ENCODE measurements at regions not wholly inside any gene's neighbourhood (a gene's known extent, or its start where the extent isn't known, plus 50 kb on each side); places are given as distances from the start of the nearest gene placed in this dataset.

DNA sequence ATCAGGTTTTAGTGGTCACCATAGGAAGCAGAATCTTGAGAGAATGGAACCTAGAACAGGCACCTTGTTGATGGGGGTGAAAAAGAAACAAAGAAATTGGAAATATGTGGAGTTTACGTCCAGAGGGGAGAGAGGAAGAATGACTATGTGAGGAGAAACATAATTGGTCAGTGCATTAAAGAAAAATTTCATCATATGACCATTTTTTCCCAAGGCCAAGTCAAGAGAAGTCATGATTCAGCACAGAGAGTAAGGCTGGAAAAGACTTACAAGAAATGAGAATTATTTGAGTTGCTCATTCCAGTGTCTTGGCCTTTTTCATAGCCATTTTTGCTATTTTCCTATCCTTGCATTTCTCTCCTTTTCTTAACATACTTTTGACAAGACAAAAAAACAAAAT is 421.7 kb downstream of the EFNB2 start:
- no peak for TF ChIP-seq EP300 (IDR thresholded peaks at IDR 0.05; ENCODE audit: borderline replicate concordance)
- TF ChIP-seq TAF1 (IDR thresholded peaks at IDR 0.05; ENCODE audit: low read depth): no peak
- no peak for TF ChIP-seq FOXM1 (IDR thresholded peaks at IDR 0.05; ENCODE audit: borderline replicate concordance, low read depth)
- TF ChIP-seq NFIC (IDR thresholded peaks at IDR 0.05): no peak
- no peak for TF ChIP-seq CEBPB (IDR thresholded peaks at IDR 0.05)
- TF ChIP-seq TEAD4 (IDR thresholded peaks at IDR 0.05): no peak
